Neural cell (in vitro differentiated cells): ENCODE measurements at regions not wholly inside any gene's neighbourhood (a gene's known extent, or its start where the extent isn't known, plus 50 kb on each side); places are given as distances from the start of the nearest gene placed in this dataset.

ENCODE experiments used
- H2AFZ ChIP-seq: fragments of 200-600, 300-800 bp; sonication (generic), shearing (Covaris generic); 2 replicates; pipeline ENCODE4 v1.6.0; 2014; ENCODE audit warnings: low read depth, mild to moderate bottlenecking, antibody characterized with exemption, low read length, moderate library complexity
- H3F3A ChIP-seq: fragments of 200-600 bp; shearing (Covaris generic); 2 replicates; pipeline ENCODE4 v1.6.1; 2016; ENCODE audit warnings: mild to moderate bottlenecking, moderate library complexity, mixed read lengths, antibody characterized with exemption, low read length; ENCODE audit not compliant: insufficient read depth, poor library complexity, severe bottlenecking
- H3K27ac ChIP-seq: fragments of 200-600, 300-800 bp; sonication (generic), shearing (Covaris generic); 2 replicates; pipeline ENCODE4 v1.5.1; 2014; ENCODE audit warnings: mild to moderate bottlenecking, low read length, moderate library complexity
- H3K27me3 ChIP-seq: fragments of 300-800, 200-600 bp; sonication (generic), shearing (Covaris generic); 2 replicates; pipeline ENCODE4 v1.6.0; 2014; ENCODE audit warnings: mild to moderate bottlenecking, low read depth, low read length, moderate library complexity; ENCODE audit not compliant: insufficient read depth
- H3K36me3 ChIP-seq: fragments of 300-800, 200-600 bp; sonication (generic), shearing (Covaris generic); 2 replicates; pipeline ENCODE4 v1.5.1; 2014; ENCODE audit warnings: mild to moderate bottlenecking, antibody characterized with exemption, low read length, moderate library complexity; ENCODE audit not compliant: insufficient read depth
- H3K4me2 ChIP-seq: fragments of 300-800, 200-600 bp; sonication (generic), shearing (Covaris generic); 2 replicates; pipeline ENCODE4 v1.6.0; 2014; ENCODE audit warnings: mild to moderate bottlenecking, low read length
- H3K4me3 ChIP-seq: fragments of 300-800, 200-600 bp; sonication (generic), shearing (Covaris generic); 2 replicates; pipeline ENCODE4 v1.5.1; 2014; ENCODE audit warnings: mild to moderate bottlenecking, low read length, moderate library complexity
- H3K79me2 ChIP-seq: fragments of 200-600 bp; shearing (Covaris generic); replicated peaks from 2 replicates; pipeline ENCODE4 v1.6.0; 2014; ENCODE audit warnings: mild to moderate bottlenecking, low read length, moderate library complexity; ENCODE audit not compliant: insufficient read depth
- H3K9ac ChIP-seq: fragments of 300-800, 200-600 bp; sonication (generic), shearing (Covaris generic); 2 replicates; pipeline ENCODE4 v1.6.1; 2016; ENCODE audit warnings: mild to moderate bottlenecking, low read length, mixed read lengths
- H3K9me2 ChIP-seq: fragments of 200-600 bp; shearing (Covaris generic); 2 replicates; pipeline ENCODE4 v1.6.1; 2016; ENCODE audit warnings: mild to moderate bottlenecking, low read length, mixed read lengths; ENCODE audit not compliant: insufficient read depth
- H3K9me3 ChIP-seq: fragments of 200-600, 300-800 bp; sonication (generic), shearing (Covaris generic); 2 replicates; pipeline ENCODE4 v1.6.1; 2016; ENCODE audit warnings: mild to moderate bottlenecking, mixed run types, low read length, moderate library complexity, mixed read lengths
- H4K20me1 ChIP-seq: fragments of 200-600 bp; shearing (Covaris generic); 2 replicates; pipeline ENCODE4 v1.6.1; 2016; ENCODE audit warnings: mild to moderate bottlenecking, mixed run types; ENCODE audit not compliant: insufficient read depth
- EP300 ChIP-seq: fragments of 450-650 bp; conservative IDR thresholded peaks from 2 replicates; pipeline ENCODE4 v1.6.1; 2014; ENCODE audit warnings: antibody characterized with exemption, mild to moderate bottlenecking, moderate library complexity; ENCODE audit not compliant: poor library complexity, severe bottlenecking
- EZH2 ChIP-seq: fragments of 200-600, 300-800 bp; shearing (Covaris generic), sonication (generic); IDR thresholded peaks from 2 replicates; pipeline ENCODE4 v1.6.1; 2014; ENCODE audit warnings: antibody characterized with exemption, low read length, borderline replicate concordance, mild to moderate bottlenecking; ENCODE audit not compliant: insufficient read depth, poor library complexity, severe bottlenecking
- MXI1 ChIP-seq: fragments of 450-650 bp; conservative IDR thresholded peaks from 2 replicates; pipeline ENCODE4 v1.6.1; 2014; ENCODE audit warnings: antibody characterized with exemption, mild to moderate bottlenecking; ENCODE audit not compliant: poor library complexity, severe bottlenecking
- POLR2AphosphoS5 ChIP-seq: IDR thresholded peaks from 2 replicates; pipeline ENCODE4 v1.6.1; 2012
- RAD21 ChIP-seq: fragments of 450-650 bp; conservative IDR thresholded peaks from 2 replicates; pipeline ENCODE4 v1.6.1; 2014; ENCODE audit warnings: antibody characterized with exemption, mild to moderate bottlenecking, moderate library complexity
- SMC3 ChIP-seq: fragments of 450-650 bp; conservative IDR thresholded peaks from 2 replicates; pipeline ENCODE4 v1.6.1; 2014; ENCODE audit warnings: antibody characterized with exemption, mild to moderate bottlenecking, moderate library complexity; ENCODE audit not compliant: poor library complexity
- TAF1 ChIP-seq: IDR thresholded peaks from 2 replicates; pipeline ENCODE4 v1.6.1; 2012; ENCODE audit warnings: low read depth
- TF ChIP-seq, protein P1 (sequence below): IDR thresholded peaks from 2 replicates; pipeline ENCODE4 v1.6.1; 2012; ENCODE audit warnings: borderline replicate concordance
- TF ChIP-seq, protein P2 (sequence below): fragments of 450-650 bp; IDR thresholded peaks from 2 replicates; pipeline ENCODE4 v1.5.1; 2014; ENCODE audit warnings: antibody characterized with exemption, mild to moderate bottlenecking, moderate library complexity; ENCODE audit not compliant: poor library complexity, severe bottlenecking

DNA sequence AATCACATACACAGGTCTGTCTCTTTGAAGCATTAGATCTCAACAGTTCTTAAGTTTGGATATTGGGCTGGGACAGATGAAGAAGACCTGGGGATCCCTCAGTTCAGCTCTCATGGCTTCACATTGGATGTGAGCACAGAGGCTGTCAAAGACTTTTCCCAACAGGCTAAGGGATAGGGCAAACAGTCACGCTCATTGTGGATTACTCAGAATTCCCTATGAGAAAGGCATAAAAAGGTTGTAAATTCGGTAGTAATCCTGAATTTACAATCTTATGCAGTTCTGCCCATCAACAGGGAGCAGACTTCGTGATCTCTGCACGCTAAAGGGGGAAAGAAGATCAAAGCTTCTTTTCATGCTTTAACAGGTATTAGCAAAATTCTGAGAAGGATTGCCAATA, 448.4 kb downstream of the DAD1 start:
- H2AFZ ChIP-seq, result no peak overlapping the region
- H3K4me2 ChIP-seq, result no peak overlapping the region
- no peak overlapping the region for H3K27ac ChIP-seq
- no peaks in the 10 kb centered on the region for H3K9me2 ChIP-seq
- H3K79me2 ChIP-seq, result no peaks in the 10 kb centered on the region
- H3K9ac ChIP-seq, result no peak overlapping the region
- H3K36me3 ChIP-seq, result no peaks in the 10 kb centered on the region
- H3K27me3 ChIP-seq, result no peaks in the 10 kb centered on the region
- no peaks in the 10 kb centered on the region for H4K20me1 ChIP-seq
- H3F3A ChIP-seq, result no peaks in the 10 kb centered on the region
- no peaks in the 10 kb centered on the region for H3K9me3 ChIP-seq
- H3K4me3 ChIP-seq, result no peak overlapping the region
- TF ChIP-seq EP300 (no peak), TAF1 (no peak), SMC3 (no peak), EZH2 (no peak), RAD21 (no peak), POLR2AphosphoS5 (no peak), MXI1 (no peak)
- TF ChIP-seq, protein P1, sequence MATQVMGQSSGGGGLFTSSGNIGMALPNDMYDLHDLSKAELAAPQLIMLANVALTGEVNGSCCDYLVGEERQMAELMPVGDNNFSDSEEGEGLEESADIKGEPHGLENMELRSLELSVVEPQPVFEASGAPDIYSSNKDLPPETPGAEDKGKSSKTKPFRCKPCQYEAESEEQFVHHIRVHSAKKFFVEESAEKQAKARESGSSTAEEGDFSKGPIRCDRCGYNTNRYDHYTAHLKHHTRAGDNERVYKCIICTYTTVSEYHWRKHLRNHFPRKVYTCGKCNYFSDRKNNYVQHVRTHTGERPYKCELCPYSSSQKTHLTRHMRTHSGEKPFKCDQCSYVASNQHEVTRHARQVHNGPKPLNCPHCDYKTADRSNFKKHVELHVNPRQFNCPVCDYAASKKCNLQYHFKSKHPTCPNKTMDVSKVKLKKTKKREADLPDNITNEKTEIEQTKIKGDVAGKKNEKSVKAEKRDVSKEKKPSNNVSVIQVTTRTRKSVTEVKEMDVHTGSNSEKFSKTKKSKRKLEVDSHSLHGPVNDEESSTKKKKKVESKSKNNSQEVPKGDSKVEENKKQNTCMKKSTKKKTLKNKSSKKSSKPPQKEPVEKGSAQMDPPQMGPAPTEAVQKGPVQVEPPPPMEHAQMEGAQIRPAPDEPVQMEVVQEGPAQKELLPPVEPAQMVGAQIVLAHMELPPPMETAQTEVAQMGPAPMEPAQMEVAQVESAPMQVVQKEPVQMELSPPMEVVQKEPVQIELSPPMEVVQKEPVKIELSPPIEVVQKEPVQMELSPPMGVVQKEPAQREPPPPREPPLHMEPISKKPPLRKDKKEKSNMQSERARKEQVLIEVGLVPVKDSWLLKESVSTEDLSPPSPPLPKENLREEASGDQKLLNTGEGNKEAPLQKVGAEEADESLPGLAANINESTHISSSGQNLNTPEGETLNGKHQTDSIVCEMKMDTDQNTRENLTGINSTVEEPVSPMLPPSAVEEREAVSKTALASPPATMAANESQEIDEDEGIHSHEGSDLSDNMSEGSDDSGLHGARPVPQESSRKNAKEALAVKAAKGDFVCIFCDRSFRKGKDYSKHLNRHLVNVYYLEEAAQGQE, result no peak
- TF ChIP-seq, protein P2, sequence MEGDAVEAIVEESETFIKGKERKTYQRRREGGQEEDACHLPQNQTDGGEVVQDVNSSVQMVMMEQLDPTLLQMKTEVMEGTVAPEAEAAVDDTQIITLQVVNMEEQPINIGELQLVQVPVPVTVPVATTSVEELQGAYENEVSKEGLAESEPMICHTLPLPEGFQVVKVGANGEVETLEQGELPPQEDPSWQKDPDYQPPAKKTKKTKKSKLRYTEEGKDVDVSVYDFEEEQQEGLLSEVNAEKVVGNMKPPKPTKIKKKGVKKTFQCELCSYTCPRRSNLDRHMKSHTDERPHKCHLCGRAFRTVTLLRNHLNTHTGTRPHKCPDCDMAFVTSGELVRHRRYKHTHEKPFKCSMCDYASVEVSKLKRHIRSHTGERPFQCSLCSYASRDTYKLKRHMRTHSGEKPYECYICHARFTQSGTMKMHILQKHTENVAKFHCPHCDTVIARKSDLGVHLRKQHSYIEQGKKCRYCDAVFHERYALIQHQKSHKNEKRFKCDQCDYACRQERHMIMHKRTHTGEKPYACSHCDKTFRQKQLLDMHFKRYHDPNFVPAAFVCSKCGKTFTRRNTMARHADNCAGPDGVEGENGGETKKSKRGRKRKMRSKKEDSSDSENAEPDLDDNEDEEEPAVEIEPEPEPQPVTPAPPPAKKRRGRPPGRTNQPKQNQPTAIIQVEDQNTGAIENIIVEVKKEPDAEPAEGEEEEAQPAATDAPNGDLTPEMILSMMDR, result no peak

DNA sequence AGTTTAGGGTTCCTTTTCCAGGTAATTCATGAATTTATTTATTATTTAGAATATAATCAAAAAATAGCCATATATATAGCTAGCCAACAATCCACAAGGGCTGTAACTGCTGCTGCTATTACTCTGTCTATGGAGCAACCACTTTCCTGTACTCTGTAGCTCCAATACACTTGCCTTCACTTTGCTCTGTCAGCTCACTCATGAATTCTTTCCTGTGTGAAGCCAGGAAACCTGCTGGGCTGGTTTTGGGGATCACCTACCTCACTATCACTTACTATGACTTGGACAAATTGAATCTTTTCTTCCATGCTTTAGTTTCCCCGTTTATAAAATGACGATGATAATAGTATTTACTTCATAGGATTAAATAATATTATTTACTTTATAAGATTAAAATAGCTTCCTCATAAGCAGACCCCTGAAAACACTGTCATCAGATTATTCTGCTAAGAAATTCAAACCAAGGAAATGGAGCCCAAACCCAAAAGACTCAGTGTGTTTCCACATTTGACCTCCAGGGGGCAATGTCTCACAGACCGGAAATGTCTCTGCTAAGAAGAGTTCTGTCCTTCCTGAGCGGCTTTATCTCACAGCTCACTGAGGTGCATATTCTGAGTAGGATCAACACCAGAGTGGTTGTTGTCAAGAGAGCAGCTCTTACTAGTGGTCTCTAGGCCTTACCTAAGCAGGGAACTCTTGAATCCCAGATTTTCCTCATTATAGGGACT, 457.1 kb downstream of the DAD1 start:
- no peak overlapping the region for H2AFZ ChIP-seq
- no peak overlapping the region for H3K4me2 ChIP-seq
- H3K27ac ChIP-seq, result no peak overlapping the region
- TF ChIP-seq EP300 (no peak), TAF1 (no peak), MXI1 (no peak), EZH2 (no peak), POLR2AphosphoS5 (no peak), SMC3 (no peak), RAD21 (no peak)
- TF ChIP-seq, protein P2, result no peak
- TF ChIP-seq, protein P1, result no peak
- no peak overlapping the region for H3K9ac ChIP-seq
- no peaks in the 10 kb centered on the region for H3K9me3 ChIP-seq
- no peaks in the 10 kb centered on the region for H3K9me2 ChIP-seq
- H3F3A ChIP-seq, result no peaks in the 10 kb centered on the region
- H3K79me2 ChIP-seq, result no peaks in the 10 kb centered on the region
- H3K36me3 ChIP-seq, result no peaks in the 10 kb centered on the region
- H3K27me3 ChIP-seq, result no peaks in the 10 kb centered on the region
- no peak overlapping the region for H3K4me3 ChIP-seq
- H4K20me1 ChIP-seq, result no peaks in the 10 kb centered on the region
